GM06990 (cell line): ENCODE measurements at regions not wholly inside any gene's neighbourhood (a gene's known extent, or its start where the extent isn't known, plus 50 kb on each side); places are given as distances from the start of the nearest gene placed in this dataset.

Experiments used
- DNase-seq: peaks from one replicate; pipeline ENCODE4 v3.0.0-alpha.2; 2011; ENCODE audit not compliant: insufficient read length; ENCODE audit errors: extremely low read depth
- H3K27me3 ChIP-seq: replicated peaks from 2 replicates; pipeline ENCODE4 v1.6.0; 2011; ENCODE audit warnings: low read length; ENCODE audit not compliant: control insufficient read depth, insufficient read depth
- H3K36me3 ChIP-seq: 2 replicates; pipeline ENCODE4 v1.5.1; 2011; ENCODE audit warnings: low read length; ENCODE audit not compliant: control insufficient read depth, insufficient read depth
- H3K4me3 ChIP-seq: replicated peaks from 2 replicates; pipeline ENCODE4 v1.5.1; 2011; ENCODE audit warnings: low read depth, mild to moderate bottlenecking, control low read depth, low read length
- CTCF ChIP-seq: IDR thresholded peaks from 2 replicates; pipeline ENCODE4 v1.5.1; 2011; ENCODE audit warnings: low read length, control low read depth, mild to moderate bottlenecking, inconsistent platforms; ENCODE audit not compliant: insufficient read depth, poor library complexity, severe bottlenecking

DNA sequence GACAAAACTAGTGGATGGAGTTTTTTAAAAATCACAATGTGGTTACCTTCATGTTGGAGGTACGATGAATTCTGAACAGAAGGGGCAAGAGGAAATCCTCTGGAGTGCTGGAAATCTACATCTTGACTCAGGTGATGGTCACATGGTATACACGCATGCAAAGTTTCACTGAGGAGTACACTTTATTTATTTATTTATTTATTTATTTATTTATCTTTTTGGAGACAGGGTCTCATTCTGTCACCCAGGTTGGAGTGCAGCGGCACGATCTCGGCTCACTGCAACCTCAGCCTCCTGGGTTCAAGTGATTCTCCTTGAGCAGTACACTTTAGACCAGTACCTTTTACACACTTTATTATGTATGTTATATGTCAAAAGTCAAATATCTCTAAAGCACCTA lies 645.7 kb upstream of the DIPK2B start:
- H3K27me3 ChIP-seq: no peaks in the 10 kb centered on the region; the same call in 1 of the 2 replicates
- no peak for DNase-seq
- H3K36me3 ChIP-seq: no peaks in the 10 kb centered on the region
- no peak for TF ChIP-seq CTCF
- H3K4me3 ChIP-seq: no peak overlapping the region

DNA sequence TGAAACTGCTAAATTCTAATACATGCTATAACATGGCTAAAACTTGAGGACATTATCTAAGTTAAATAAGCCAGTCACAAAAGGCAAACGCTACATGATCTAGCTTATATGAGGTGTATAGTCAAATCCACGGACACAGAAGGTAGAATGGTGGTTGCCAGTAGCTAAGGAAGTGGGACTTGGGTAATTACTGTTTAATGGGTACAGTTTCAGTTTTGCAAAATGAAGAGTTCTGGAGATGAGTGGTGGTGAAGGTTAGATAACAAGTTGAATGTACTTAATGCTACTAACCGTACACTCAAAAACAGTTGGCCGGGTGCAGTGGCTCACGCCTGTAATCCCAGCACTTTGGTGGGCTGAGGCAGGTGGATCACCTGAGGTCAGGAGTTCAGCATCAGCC lies 644.5 kb upstream of the DIPK2B start:
- no peaks in the 10 kb centered on the region for H3K36me3 ChIP-seq
- H3K27me3 ChIP-seq: no peaks in the 10 kb centered on the region; the same call in 1 of the 2 replicates
- no peak for DNase-seq
- TF ChIP-seq CTCF: no peak
- no peak overlapping the region for H3K4me3 ChIP-seq

DNA sequence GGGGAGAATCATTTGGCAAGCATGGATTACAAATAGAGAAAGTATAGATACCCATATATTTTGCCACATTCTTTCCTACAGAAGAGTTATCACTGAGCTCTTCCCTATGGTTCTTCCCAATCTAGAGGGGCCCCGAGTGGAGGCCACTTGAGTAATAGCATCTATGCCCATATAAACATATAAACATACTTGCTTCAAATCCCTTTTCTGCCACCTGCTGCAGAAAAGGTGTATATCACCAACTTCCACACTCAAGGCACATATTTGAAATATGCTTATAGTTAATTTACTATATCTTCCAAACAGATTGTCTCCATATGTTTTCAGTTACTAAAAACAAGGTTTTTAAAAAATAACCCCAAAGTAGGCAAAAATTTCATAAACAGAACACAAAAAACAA lies 642.8 kb upstream of the DIPK2B start:
- H3K36me3 ChIP-seq: no peaks in the 10 kb centered on the region
- no peak for DNase-seq
- H3K27me3 ChIP-seq: no peaks in the 10 kb centered on the region
- TF ChIP-seq CTCF: peak; percentile 20
- H3K4me3 ChIP-seq: no peak overlapping the region

- TF ChIP-seq CTCF: no peak
- no peaks in the 10 kb centered on the region for H3K27me3 ChIP-seq
- no peak overlapping the region for H3K4me3 ChIP-seq
- H3K36me3 ChIP-seq: no peaks in the 10 kb centered on the region
- DNase-seq: no peak
Observed at GRCh38 chrX:45842926-45843315, 642.2 kb upstream of the DIPK2B start.

DNA sequence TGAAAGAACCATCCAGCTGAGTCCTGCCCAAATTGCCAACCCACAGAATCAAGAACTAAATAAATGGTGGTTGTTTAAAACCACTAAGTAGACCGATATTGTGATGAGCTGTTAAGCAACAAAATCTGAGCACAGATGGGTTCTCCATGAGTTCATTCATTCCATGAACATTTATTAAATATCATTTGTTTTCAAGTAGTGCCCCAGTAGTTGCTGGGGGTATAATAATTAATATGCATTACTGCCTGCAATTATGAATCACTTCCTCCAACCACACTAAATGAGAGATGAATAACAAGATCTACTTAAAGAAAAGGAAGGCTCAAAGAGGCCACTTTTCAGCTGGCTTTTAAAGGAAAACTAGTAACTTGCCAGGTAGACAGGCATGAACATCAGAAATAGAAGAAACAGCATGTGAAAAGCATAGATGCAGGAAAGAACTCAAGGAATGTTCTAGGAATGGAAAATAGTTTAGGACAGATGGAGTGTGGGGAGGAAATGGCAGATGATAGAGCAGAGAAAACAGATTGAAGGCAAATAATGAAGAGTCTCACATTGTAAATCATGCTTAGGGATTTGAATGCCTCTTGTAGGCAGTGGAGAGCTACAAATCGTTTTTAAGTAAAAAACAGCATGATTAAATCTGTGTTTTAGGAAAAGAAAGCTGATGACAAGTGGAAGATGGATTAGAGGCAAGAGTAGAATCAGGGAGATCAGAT lies 641.7 kb upstream of the DIPK2B start:
- no peaks in the 10 kb centered on the region for H3K27me3 ChIP-seq
- TF ChIP-seq CTCF: no peak
- H3K36me3 ChIP-seq: no peaks in the 10 kb centered on the region
- H3K4me3 ChIP-seq: no peak overlapping the region
- no peak for DNase-seq
